EL (cell line): ENCODE measurements at regions not wholly inside any gene's neighbourhood (a gene's known extent, or its start where the extent isn't known, plus 50 kb on each side); places are given as distances from the start of the nearest gene placed in this dataset.
A peak's percentile ranks its signal among the peaks of the same experiment; 100 is the strongest.

Experiments used
- DNase-seq: peaks from one replicate; pipeline ENCODE4 v3.0.0-alpha.2; 2016

- DNase-seq = no peak
These were observed 225.5 kb upstream of the ADAMTS5 start for GRCh38 chr21:27192281-27192949.

- DNase-seq = peak; percentile 27
These were observed 223.7 kb upstream of the ADAMTS5 start for GRCh38 chr21:27190601-27191000.

GRCh38 chr21:27189870-27190269 is 223.0 kb upstream of the ADAMTS5 start:
- DNase-seq = no peak

GRCh38 chr21:27173053-27173452 is 206.2 kb upstream of the ADAMTS5 start:
- DNase-seq = no peak

GRCh38 chr21:27171707-27172106 is 204.8 kb upstream of the ADAMTS5 start:
- DNase-seq = peak; percentile 25

- no peak for DNase-seq
These were observed 201.2 kb upstream of the ADAMTS5 start for GRCh38 chr21:27168084-27168483.

- DNase-seq = no peak
These were observed 197.6 kb upstream of the ADAMTS5 start for GRCh38 chr21:27164208-27165177.

- DNase-seq = no peak
These were observed 192.1 kb upstream of the ADAMTS5 start for GRCh38 chr21:27158967-27159366.

- DNase-seq = no peak
These were observed 190.2 kb upstream of the ADAMTS5 start for GRCh38 chr21:27157097-27157496.

- DNase-seq = no peak
These were observed 189.8 kb upstream of the ADAMTS5 start for GRCh38 chr21:27156666-27157065.

- DNase-seq = no peak
These were observed 188.2 kb upstream of the ADAMTS5 start for GRCh38 chr21:27155130-27155500.

- DNase-seq = no peak
These were observed 187.7 kb upstream of the ADAMTS5 start for GRCh38 chr21:27154451-27155129.

- DNase-seq = no peak
These were observed 186.1 kb upstream of the ADAMTS5 start for GRCh38 chr21:27152996-27153395.

- DNase-seq = peak; percentile 58
These were observed 182.1 kb upstream of the ADAMTS5 start for GRCh38 chr21:27149034-27149433.

GRCh38 chr21:27146268-27146667 is 179.4 kb upstream of the ADAMTS5 start:
- no peak for DNase-seq

GRCh38 chr21:27145134-27145798 is 178.4 kb upstream of the ADAMTS5 start:
- DNase-seq = no peak

GRCh38 chr21:27143476-27143875 is 176.6 kb upstream of the ADAMTS5 start:
- no peak for DNase-seq

GRCh38 chr21:27139526-27139925 is 172.6 kb upstream of the ADAMTS5 start:
- DNase-seq = no peak

- DNase-seq = peak; percentile 28
These were observed 167.6 kb upstream of the ADAMTS5 start for GRCh38 chr21:27134516-27134915.

- peak; percentile 41 for DNase-seq
These were observed 165.4 kb upstream of the ADAMTS5 start for GRCh38 chr21:27132266-27132665.

- DNase-seq = no peak
These were observed 163.3 kb upstream of the ADAMTS5 start for GRCh38 chr21:27130154-27130553.

- no peak for DNase-seq
These were observed 162.8 kb upstream of the ADAMTS5 start for GRCh38 chr21:27129694-27130093.

- DNase-seq = peak; percentile 4
These were observed 162.3 kb upstream of the ADAMTS5 start for GRCh38 chr21:27129215-27129614.
